ENCODE measurements at regions not wholly inside any gene's neighbourhood (a gene's known extent, or its start where the extent isn't known, plus 50 kb on each side); places are given as distances from the start of the nearest gene placed in this dataset.

DNA sequence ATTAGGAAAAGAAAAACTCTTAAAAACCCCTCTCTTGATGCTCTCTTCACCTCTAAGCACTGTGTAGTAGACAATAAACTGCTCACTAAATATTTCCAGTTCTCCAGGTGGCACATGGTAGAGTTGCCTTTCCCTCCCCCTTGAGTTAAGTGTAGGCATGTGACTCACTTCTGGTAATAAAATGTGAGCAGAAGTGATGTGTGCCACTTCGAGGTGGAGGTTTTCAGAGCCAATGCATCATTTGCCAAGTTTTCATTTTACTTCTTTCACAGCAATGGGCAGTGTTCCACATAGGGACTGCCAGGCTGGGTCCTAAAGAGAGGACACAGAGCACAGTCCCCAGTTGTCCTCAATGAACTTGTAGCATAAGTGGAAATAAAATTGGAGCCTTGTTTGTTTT is 131.6 kb upstream of the NPY start:
- Histone ChIP-seq H3K36me3 (ENCODE audit: control insufficient read depth, insufficient read depth, low read length) (no peaks in the 10 kb centered on the region), H3K18ac (ENCODE audit: low read depth, low read length) (no peak overlapping the region), H2AK9ac (replicated peaks; ENCODE audit: low read depth, low read length, poor library complexity) (no peak overlapping the region), H4K8ac (ENCODE audit: low read depth in 2 of 2, low read length in 2 of 2) (no peak overlapping the region), H3K9me1 (ENCODE audit: insufficient read depth, low read length) (no peaks in the 10 kb centered on the region), H2BK5ac (ENCODE audit: low read depth, low read length, poor library complexity, severe bottlenecking) (no peak overlapping the region), H3K56ac (ENCODE audit: extremely low read depth, insufficient read depth, low read length) (no peak overlapping the region), H3K4ac (ENCODE audit: low read depth, low read length) (no peak overlapping the region), H3K79me1 (ENCODE audit: low read depth in 1 of 2, low read length in 2 of 2) (no peaks in the 10 kb centered on the region), H2BK20ac (ENCODE audit: low read depth, low read length) (no peak overlapping the region), H2AK5ac (ENCODE audit: low read depth, low read length) (no peak overlapping the region), H3K27ac (ENCODE audit: insufficient read depth, low read length) (no peak overlapping the region), H4K91ac (ENCODE audit: insufficient read depth, low read depth, low read length) (no peak overlapping the region), H3K14ac (replicated peaks; ENCODE audit: low read depth, low read length) (no peak overlapping the region), H2AFZ (replicated peaks; ENCODE audit: low read length, poor library complexity) (no peak overlapping the region), H3K4me1 (ENCODE audit: control insufficient read depth, insufficient read depth, low read length) (no peaks in the 10 kb centered on the region), H3K9ac (ENCODE audit: low read depth, low read length) (no peak overlapping the region), H3K4me2 (ENCODE audit: low read depth, low read length) (no peak overlapping the region), H3K9me3 (ENCODE audit: control insufficient read depth, insufficient read depth, low read length) (no peaks in the 10 kb centered on the region), H2BK15ac (ENCODE audit: low read depth, low read length) (no peak overlapping the region), H3K4me3 (ENCODE audit: insufficient read depth, low read depth, low read length) (no peak overlapping the region), H2BK120ac (ENCODE audit: low read depth, low read length) (no peak overlapping the region), H3K23ac (ENCODE audit: low read depth, low read length) (no peak overlapping the region), H3K27me3 (ENCODE audit: control insufficient read depth, insufficient read depth, low read length) (no peaks in the 10 kb centered on the region), H4K5ac (ENCODE audit: low read depth, low read length) (no peak overlapping the region), H4K20me1 (ENCODE audit: insufficient read depth, low read length) (no peaks in the 10 kb centered on the region)
- TF ChIP-seq, protein P1, sequence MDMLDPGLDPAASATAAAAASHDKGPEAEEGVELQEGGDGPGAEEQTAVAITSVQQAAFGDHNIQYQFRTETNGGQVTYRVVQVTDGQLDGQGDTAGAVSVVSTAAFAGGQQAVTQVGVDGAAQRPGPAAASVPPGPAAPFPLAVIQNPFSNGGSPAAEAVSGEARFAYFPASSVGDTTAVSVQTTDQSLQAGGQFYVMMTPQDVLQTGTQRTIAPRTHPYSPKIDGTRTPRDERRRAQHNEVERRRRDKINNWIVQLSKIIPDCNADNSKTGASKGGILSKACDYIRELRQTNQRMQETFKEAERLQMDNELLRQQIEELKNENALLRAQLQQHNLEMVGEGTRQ (IDR thresholded peaks at IDR 0.05; ENCODE audit: low read depth, low read length) = no peak
- no peak for TF ChIP-seq RFX5 (IDR thresholded peaks at IDR 0.05; ENCODE audit: low read depth, low read length)
- TF ChIP-seq, protein P2, sequence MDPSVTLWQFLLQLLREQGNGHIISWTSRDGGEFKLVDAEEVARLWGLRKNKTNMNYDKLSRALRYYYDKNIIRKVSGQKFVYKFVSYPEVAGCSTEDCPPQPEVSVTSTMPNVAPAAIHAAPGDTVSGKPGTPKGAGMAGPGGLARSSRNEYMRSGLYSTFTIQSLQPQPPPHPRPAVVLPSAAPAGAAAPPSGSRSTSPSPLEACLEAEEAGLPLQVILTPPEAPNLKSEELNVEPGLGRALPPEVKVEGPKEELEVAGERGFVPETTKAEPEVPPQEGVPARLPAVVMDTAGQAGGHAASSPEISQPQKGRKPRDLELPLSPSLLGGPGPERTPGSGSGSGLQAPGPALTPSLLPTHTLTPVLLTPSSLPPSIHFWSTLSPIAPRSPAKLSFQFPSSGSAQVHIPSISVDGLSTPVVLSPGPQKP (IDR thresholded peaks at IDR 0.05; ENCODE audit: borderline replicate concordance, low read depth, low read length) = no peak
- DNase-seq = no peak
- dilution Hi-C loops (cut with HindIII; ENCODE audit: low sequenced_read_pairs, unreplicated experiment) (no loop called here), in situ Hi-C loops (cut with MboI; ENCODE audit: low sequenced_read_pairs) (no loop called here), intact Hi-C loops (cut with micrococcal nuclease) (no loop called here)
- ChIA-PET POLR2A (ENCODE audit: unreplicated experiment) (no interaction called here), CTCF (no interaction called here)
- no peak for ATAC-seq (ENCODE audit: low read depth)
- no TSS peak for BruUV-seq (replicated peaks)
- WGBS, 2 experiments (ENCODE audit: extremely low coverage in 2 of 2, insufficient read length in 1 of 2) = no CpG with 5 or more reads among the region's 1 CpG

Data from IMR-90 (cell line).